GM12864 (cell line): ENCODE measurements at regions not wholly inside any gene's neighbourhood (a gene's known extent, or its start where the extent isn't known, plus 50 kb on each side); places are given as distances from the start of the nearest gene placed in this dataset.

Experiments
- DNase-seq: peaks from one replicate; pipeline ENCODE4 v3.0.0-alpha.2; 2011; ENCODE audit warnings: low read depth
- H3K4me3 ChIP-seq: 2 replicates; pipeline ENCODE4 v1.5.1; 2011; ENCODE audit warnings: mild to moderate bottlenecking, low read depth, low read length, control low read depth
- TF ChIP-seq, protein P1 (sequence below): IDR thresholded peaks from 2 replicates; pipeline ENCODE4 v1.5.1; 2011; ENCODE audit warnings: low read depth, mild to moderate bottlenecking, moderate library complexity, low read length, control low read depth, inconsistent platforms; ENCODE audit errors: missing control alignments

DNA sequence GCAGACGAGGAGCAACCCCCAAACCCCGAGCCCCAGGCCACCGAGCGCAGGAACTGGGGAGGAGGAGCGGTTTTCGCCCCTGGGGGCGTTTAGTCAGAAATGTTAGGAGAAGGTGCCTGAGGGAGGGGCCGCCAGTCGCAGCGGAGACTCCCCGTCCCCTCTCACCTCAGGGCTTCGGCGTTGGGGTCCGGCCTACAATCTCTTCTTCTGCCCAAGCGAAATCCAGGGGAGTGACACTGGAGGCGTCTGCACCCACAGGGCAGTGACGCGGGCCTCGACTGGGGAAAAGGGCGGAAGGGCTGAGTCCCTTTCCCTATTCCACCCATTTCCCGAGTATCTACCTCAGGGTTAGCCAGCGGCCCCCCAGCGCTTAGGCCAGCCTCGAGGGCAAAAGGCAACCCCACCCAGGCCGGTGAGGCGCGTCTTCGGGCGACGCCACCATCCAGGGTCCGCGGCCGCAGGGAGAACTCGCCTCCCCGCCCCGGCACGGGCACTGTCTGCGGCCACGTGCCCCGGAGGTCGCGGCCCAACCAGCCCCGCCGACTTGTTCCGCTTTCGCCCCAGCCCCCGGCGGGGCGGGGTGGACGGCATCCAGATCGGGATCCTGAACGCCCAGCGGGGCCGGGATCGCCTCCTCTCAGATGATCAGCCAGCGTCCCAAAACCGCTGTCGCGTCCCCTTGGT lies 118.7 kb upstream of the BARHL2 start:
- TF ChIP-seq, protein P1, sequence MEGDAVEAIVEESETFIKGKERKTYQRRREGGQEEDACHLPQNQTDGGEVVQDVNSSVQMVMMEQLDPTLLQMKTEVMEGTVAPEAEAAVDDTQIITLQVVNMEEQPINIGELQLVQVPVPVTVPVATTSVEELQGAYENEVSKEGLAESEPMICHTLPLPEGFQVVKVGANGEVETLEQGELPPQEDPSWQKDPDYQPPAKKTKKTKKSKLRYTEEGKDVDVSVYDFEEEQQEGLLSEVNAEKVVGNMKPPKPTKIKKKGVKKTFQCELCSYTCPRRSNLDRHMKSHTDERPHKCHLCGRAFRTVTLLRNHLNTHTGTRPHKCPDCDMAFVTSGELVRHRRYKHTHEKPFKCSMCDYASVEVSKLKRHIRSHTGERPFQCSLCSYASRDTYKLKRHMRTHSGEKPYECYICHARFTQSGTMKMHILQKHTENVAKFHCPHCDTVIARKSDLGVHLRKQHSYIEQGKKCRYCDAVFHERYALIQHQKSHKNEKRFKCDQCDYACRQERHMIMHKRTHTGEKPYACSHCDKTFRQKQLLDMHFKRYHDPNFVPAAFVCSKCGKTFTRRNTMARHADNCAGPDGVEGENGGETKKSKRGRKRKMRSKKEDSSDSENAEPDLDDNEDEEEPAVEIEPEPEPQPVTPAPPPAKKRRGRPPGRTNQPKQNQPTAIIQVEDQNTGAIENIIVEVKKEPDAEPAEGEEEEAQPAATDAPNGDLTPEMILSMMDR: no peak
- no peak overlapping the region for H3K4me3 ChIP-seq
- DNase-seq: no peak

DNA sequence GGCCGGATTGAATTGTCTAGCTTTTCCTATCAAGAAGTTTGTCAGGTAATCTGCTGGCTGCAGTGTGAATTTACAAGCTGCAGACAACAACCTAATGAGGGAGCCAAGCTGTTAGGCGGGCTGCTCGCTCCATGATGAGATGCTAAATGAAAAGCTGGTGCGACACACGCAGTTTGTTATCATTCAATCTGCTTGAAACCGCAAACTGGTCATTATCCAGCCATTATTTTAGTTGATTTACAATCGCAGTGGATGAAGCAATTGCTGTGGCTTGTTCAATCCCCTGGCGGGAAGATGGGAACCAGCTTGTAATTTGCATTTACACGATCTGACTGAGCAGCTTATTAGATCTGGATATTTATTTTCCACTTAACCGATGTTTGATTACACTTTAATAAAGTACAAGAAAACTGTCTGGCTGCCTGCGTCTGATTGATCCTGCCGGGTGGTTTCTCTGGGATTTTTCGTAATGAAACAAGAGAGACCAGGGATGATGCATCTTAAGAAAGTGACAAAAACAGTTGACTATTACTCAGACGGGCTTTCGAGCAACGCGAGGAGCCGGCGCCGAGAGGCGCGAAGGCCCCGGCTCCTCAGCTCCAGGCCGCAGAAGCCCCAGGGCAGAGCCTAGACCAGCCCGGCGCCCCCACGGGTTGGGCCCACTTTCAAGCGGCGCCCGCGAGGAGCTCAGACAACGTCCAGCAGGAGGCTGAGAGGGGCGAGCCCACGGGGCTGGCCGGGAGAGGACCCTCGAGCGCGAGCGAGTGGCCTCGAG lies 118.0 kb upstream of the BARHL2 start:
- TF ChIP-seq, protein P1: no peak
- DNase-seq: no peak
- no peak overlapping the region for H3K4me3 ChIP-seq

GRCh38 chr1:90834354-90834885 lies 117.3 kb upstream of the BARHL2 start:
- DNase-seq: no peak
- no peak overlapping the region for H3K4me3 ChIP-seq
- TF ChIP-seq, protein P1: no peak

GRCh38 chr1:90833466-90834110 lies 116.5 kb upstream of the BARHL2 start:
- H3K4me3 ChIP-seq: no peak overlapping the region
- TF ChIP-seq, protein P1: no peak
- DNase-seq: no peak

- TF ChIP-seq, protein P1: no peak
- DNase-seq: no peak
- H3K4me3 ChIP-seq: no peak overlapping the region
Measured at GRCh38 chr1:90831910-90832309, 114.8 kb upstream of the BARHL2 start.

GRCh38 chr1:90826834-90827233 lies 109.7 kb upstream of the BARHL2 start:
- TF ChIP-seq, protein P1: no peak
- no peak for DNase-seq
- no peak overlapping the region for H3K4me3 ChIP-seq
